Adrenal gland (tissue), 5 donors: ENCODE measurements at regions not wholly inside any gene's neighbourhood (a gene's known extent, or its start where the extent isn't known, plus 50 kb on each side); places are given as distances from the start of the nearest gene placed in this dataset.

Experiments used
- CTCF ChIP-seq, 6 experiments: fragments of 450-650 bp in 4 of 6; fragments of 200-600 bp in 2 of 6; sonication (generic) in 1 of 6; IDR thresholded peaks; 1 replicate in 5 of 6; 2 replicates in 1 of 6; pipeline versions ENCODE4 v1.5.1 to v1.8.0; 2016 to 2021; ENCODE audit warnings: antibody characterized with exemption in 6 of 6, mild to moderate bottlenecking in 2 of 6, moderate library complexity in 1 of 6
- POLR2A ChIP-seq, 2 donors: fragments of 450-650 bp; IDR thresholded peaks; one replicate each; pipeline ENCODE4 v1.6.1; 2017; ENCODE audit warnings: antibody characterized with exemption in 2 of 2, mild to moderate bottlenecking in 2 of 2, moderate library complexity in 1 of 2
- donor health status: DM: no; HTN: no; CAD: no.

DNA sequence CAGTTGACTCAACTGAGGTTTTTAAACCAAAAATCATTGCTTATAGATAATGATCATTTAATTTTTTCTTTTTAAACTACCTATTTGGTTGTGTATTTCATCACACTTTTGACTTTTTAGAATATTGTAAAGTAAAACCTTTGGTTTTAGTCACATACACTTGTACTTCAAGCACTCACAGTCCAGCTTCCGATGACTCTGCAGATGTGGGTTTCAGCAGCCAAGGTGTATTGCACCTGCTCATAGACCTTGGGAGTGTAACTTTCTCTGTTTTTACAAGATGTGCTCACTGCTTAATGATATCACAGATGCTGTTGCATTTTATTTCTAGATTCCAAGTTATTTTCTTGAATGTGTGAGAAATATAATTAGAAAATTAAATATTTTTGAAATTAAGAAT lies 188.3 kb upstream of the SLC38A2 start:
- TF ChIP-seq POLR2A (IDR thresholded peaks at IDR 0.05) (no peak), CTCF (IDR thresholded peaks at IDR 0.05) (no peak)
